Left renal pelvis (tissue), 4 donors: ENCODE measurements at regions not wholly inside any gene's neighbourhood (a gene's known extent, or its start where the extent isn't known, plus 50 kb on each side); places are given as distances from the start of the nearest gene placed in this dataset.
"Not testable (repeated sequence)": the region's sequence is repeated elsewhere in the genome, so short reads cannot be mapped to it uniquely, and the experiment has no call there.

Experiments used
- DNase-seq, 4 donors: peaks; one replicate each; pipeline ENCODE4 v3.0.0-alpha.2; 2013; ENCODE audit warnings: low read depth in 4 of 4, low spot score in 3 of 4

DNA sequence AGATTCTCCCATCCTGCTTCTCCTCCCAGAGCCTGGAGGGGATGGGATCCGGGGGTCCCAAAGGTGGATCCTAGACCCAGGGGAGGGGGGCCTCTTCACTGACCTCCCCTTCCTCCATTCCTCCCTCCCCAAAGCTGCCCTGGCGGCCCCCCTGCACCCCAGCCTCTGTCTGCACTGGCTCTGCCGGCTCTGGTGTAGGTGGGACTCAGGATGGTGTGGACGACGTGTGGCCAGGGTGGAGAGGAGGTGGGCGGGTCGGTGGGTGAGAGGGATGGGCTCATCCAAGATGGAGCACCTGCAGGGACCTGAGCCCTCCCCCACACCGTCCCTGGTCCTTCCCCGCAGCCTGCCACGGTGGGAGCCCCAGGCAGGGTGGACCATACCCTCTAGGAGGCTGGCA is 355.6 kb downstream of the TMEM121 start:
- DNase-seq, result not testable (repeated sequence)

DNA sequence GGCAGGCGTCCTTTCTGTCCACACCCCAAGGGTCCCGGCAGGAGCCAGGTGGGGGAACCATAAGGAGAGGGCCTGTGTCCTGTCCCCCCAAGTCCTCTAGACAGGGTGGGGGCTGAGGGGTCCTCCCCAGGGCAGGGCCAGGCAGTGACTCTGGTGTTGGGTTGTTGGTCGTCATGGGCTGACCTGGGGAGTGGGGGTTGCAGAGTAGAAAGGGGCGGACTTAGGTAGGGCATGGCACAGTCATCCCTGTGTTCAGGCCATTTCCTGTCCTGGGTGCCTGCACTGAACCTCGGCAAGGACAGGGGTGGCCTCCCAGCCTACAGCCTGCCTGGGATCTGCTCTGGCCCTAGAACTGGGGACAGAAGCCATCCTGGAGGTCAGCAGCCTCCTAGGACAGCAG is 356.2 kb downstream of the TMEM121 start:
- no peak for DNase-seq

DNA sequence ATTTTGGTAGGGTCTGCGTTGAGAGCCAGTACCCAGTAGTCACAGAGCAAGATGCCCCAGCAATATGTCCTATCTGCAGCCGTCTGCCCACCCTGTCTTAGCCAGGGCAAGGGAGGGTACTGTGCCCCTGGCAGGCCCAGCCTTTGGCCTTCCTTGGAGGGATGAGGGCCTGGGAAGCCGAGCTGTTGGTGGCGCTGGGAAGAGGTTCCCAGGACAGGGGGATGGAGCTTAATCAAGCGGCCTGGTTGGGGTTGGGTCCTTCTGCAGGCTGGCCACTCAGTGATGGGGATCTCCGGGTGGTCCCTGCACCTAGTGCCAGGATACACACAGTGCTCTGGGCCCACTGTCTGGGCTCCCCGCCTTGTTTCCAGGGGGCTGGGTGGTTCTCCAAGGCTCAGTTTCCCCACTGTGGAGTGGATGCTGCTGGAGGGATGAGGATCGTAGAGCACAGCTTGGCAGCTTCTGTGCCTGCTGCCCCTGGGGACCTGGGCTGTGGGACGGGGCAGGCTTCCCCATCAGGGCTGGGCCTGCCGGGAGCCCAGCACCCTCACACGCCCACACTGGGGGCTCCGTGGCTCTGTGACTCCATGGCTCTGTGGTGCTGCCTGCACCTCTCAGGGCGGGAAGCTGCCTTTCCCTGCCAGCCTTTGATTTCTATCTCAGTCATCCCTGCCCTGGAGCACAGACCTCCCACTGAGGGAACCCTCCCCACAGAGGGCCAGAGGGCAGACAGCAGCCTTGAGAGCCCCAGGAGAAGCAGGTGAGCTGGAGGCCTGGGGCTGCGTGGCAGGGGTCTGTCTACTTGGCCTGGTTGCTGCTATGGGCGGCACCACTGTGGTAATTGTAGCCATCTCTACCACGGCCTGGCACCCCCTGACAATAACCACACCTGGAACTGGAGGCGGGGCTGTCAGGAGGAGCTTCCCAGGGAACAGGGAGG is 357.0 kb downstream of the TMEM121 start:
- DNase-seq, result no peak

DNA sequence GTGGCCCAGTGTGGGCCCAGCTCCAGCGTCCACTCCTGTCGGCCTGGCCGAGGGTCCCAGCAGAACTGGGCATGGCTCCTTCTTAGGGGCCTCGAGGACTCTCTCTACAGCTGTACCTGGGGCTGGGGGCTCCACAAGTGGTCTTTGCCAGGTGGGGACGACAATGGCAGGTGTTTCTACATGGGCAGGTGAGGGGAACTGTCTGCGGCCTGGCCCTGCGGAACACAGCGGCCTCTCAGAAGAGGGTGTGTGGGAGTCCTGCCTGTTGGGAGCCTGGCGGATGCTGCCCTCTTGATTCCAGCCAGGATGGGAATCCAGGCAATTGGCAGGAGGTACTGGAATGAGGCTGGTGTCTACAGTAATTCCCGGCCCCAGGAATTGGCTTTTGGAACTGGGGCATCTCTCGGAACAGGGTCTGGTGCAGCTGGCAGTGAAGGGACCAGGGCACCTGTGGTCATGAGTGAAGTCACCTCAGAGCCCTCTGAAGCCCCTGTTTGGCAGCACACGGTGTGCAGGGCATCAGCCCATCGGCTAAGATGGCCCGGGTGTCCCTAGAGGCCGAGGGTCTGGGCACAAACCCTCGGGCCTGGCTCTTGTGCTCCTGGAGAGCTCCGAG is 357.9 kb downstream of the TMEM121 start:
- not testable (repeated sequence) for DNase-seq

GRCh38 chr14:105884808-105885281 is 358.5 kb downstream of the TMEM121 start:
- no peak for DNase-seq

DNA sequence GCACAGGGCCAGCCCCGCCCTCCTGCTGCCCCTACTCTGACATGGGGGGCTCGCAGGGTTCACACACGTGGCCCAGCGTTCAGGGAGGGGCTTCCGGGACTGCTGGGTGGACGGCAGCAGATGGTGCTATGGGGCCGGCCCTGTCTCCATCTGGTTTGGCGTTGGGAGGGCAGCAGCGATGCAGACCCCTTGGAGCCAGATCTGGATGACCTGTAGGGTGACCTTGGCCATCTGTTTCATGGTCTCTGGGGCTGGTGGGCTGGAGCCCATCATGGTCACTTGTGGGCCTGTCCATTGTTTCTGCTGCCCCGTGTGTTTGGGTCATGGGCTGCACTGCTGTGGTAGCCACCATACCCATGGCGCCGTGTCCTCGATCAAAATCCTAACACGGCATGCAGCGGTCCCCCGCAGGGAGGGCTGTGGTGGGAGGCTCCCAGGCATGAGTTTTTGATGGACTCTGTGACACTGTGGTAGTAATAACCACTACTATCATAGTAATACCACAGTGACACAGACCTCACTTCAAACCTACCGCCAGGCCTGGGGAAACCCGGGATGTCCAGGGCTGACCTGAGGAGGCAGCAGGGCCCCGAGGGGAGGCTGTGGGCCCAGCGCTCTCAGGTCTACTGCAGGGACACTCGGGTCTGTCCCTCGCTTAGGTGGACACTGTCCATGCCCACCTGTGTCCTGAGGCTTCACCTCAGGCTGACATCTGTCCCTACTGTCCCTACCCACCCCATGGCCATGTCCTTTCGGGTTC is 359.4 kb downstream of the TMEM121 start:
- DNase-seq, result no peak

DNA sequence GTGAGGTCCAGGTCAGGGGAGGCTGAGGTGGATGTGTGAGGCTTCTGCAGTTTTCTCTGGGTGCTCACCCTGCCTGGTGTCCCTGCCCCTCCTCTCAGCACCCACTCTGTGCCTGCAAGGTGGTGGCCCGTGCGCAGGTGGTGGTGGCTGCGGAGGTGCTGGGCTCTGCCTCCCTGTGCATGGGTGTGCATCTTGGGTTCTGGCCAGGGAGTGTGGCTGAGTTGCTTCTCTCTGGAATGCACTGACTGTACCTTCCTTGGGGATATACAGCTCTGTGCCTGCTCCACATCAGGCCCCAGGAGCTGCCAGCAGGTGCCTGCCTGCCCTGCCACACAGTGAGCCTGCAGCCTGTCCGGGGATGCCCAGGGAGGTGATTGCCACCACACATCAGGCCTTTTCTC is 360.4 kb downstream of the TMEM121 start:
- not testable (repeated sequence) for DNase-seq

GRCh38 chr14:105887692-105888091 is 361.3 kb downstream of the TMEM121 start:
- no peak for DNase-seq

GRCh38 chr14:105888151-105888550 is 361.8 kb downstream of the TMEM121 start:
- no peak for DNase-seq

- DNase-seq, result no peak
Measured at GRCh38 chr14:105888784-105889665, 362.6 kb downstream of the TMEM121 start.

GRCh38 chr14:105889666-105890473 is 363.5 kb downstream of the TMEM121 start:
- DNase-seq, result no peak

DNA sequence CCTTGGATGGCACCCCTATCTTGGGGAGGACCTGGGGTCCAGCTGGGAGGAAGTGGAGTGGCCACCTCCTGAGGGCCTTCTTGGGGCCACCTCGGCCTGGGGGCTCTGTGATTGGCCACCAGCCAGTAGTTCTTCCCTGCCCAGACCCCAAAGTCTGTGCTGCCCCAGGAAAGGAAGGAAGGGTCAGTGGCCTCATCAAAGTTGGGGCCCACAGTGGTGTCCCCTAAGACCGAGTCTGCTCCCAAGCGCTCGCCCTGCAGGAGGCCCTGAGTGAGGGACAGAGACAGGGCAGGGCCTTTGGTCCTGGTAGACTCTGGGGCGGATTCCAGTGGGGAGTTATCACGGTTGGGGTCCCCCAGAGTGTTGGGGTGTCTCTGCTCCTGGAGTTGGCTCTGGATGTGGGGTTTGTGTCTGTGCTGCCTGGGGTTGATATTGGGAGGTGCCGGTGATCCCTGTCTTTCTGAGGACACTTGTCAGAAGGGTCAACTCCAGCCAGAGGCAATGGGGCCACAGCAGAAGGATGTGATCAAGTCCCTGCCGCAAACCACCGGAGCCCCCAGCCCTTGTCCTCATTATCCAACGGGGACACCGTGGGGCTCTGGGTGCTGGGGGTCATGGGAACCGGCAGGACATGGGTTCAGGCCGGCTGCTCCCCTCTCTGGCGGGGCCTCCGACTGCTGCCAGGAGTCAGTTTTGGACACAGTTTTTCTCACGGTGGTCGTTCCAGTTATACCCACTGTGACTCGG is 364.3 kb downstream of the TMEM121 start:
- DNase-seq, result no peak

- no peak for DNase-seq
Measured at GRCh38 chr14:105891221-105891602, 364.8 kb downstream of the TMEM121 start.

- DNase-seq, result no peak
Measured at GRCh38 chr14:105891631-105892452, 365.5 kb downstream of the TMEM121 start.

- not testable (repeated sequence) for DNase-seq
Measured at GRCh38 chr14:105892453-105893441, 366.4 kb downstream of the TMEM121 start.

GRCh38 chr14:105893686-105894085 is 367.3 kb downstream of the TMEM121 start:
- DNase-seq, result not testable (repeated sequence)
